Small intestine (tissue), 7 donors: ENCODE measurements at regions not wholly inside any gene's neighbourhood (a gene's known extent, or its start where the extent isn't known, plus 50 kb on each side); places are given as distances from the start of the nearest gene placed in this dataset.
A peak's percentile ranks its signal among the peaks of the same experiment; 100 is the strongest.

Experiments
- DNase-seq, 2 donors: peaks; one replicate each; pipeline versions ENCODE4 v3.0.0 to v3.0.0-alpha.2; 2013
- FAIRE-seq: peaks from 2 replicates; lab custom pipeline; 2012; peaks lifted over from hg19 to GRCh38; lab: Jason Lieb, UNC
- H3K27ac ChIP-seq, 3 donors: one replicate each; pipeline ENCODE4 v1.5.1; 2013; ENCODE audit warnings: low read length in 2 of 3, mild to moderate bottlenecking in 2 of 3, control low read depth in 1 of 3, inconsistent platforms in 1 of 3, low read depth in 1 of 3, moderate library complexity in 1 of 3
- H3K27me3 ChIP-seq, 3 donors: one replicate each; pipeline ENCODE4 v1.6.1; 2013; ENCODE audit warnings: low read length in 3 of 3, inconsistent platforms in 1 of 3; ENCODE audit not compliant: control insufficient read depth in 3 of 3, insufficient read depth in 3 of 3
- H3K36me3 ChIP-seq, 3 donors: one replicate each; pipeline ENCODE4 v1.6.1; 2013; ENCODE audit warnings: low read length in 3 of 3, inconsistent platforms in 1 of 3, low read depth in 1 of 3, mild to moderate bottlenecking in 1 of 3, moderate library complexity in 1 of 3; ENCODE audit not compliant: control insufficient read depth in 3 of 3, insufficient read depth in 2 of 3
- H3K4me1 ChIP-seq, 3 donors: one replicate each; pipeline ENCODE4 v1.6.1; 2013; ENCODE audit warnings: low read length in 2 of 3, inconsistent platforms in 1 of 3, low read depth in 1 of 3, mild to moderate bottlenecking in 1 of 3, moderate library complexity in 1 of 3; ENCODE audit not compliant: control insufficient read depth in 3 of 3, insufficient read depth in 2 of 3
- H3K4me3 ChIP-seq, 3 donors: one replicate each; pipeline ENCODE4 v1.5.1; 2013; ENCODE audit warnings: low read length in 3 of 3, control low read depth in 1 of 3, inconsistent platforms in 1 of 3, low read depth in 1 of 3, mild to moderate bottlenecking in 1 of 3, moderate library complexity in 1 of 3
- H3K9me3 ChIP-seq, 2 donors: one replicate each; pipeline ENCODE4 v1.6.1; 2013; ENCODE audit warnings: low read depth in 1 of 2, low read length in 1 of 2; ENCODE audit not compliant: control insufficient read depth in 2 of 2, insufficient read depth in 1 of 2
- WGBS, 3 donors: extraction: QIAGEN DNeasy Blood & Tissue Kit; methylation state at CpG; one replicate each; pipeline ENCODE4 v1.1.7; 2013; 5-methylcytosine and 5-hydroxymethylcytosine counted together
- donor health status: healthy with polysubstance abuse.
- donor health status: control.
- donor health status: control.
- donor health status: Bipolar disorder and iron deficiency.
- donor health status: healthy.

GRCh38 chr20:48288930-48289507 lies 503.7 kb upstream of the SULF2 start:
- H3K27ac ChIP-seq = no peak overlapping the region
- no peak overlapping the region for H3K4me3 ChIP-seq
- H3K9me3 ChIP-seq = no peaks in the 10 kb centered on the region
- FAIRE-seq (no peak), DNase-seq (no peak)
- no peaks in the 10 kb centered on the region for H3K27me3 ChIP-seq
- H3K36me3 ChIP-seq = no peaks in the 10 kb centered on the region
- 82 to 87% (median 84%) methylated on average over 2 of the region's 2 CpGs for WGBS, 3 donors
- peaks cover 1 to 22% (median 7%) of the 10 kb centered on the region in 3 donors for H3K4me1 ChIP-seq

GRCh38 chr20:48287552-48288170 lies 502.4 kb upstream of the SULF2 start:
- Histone ChIP-seq H3K9me3 (peaks cover 0 to 4% of the 10 kb centered on the region in 2 donors), H3K27ac (no peak overlapping the region), H3K36me3 (no peaks in the 10 kb centered on the region), H3K4me3 (no peak overlapping the region), H3K27me3 (no peaks in the 10 kb centered on the region), H3K4me1 (peaks cover 6 to 27% (median 7%) of the 10 kb centered on the region in 3 donors)
- DNase-seq = no peak
- WGBS, 3 donors = 78 to 88% (median 80%) methylated on average over 6 of the region's 6 CpGs
- no peak for FAIRE-seq

- peak; percentile 67 to 74 for DNase-seq
- H3K9me3 ChIP-seq = peaks cover 0 to 4% of the 10 kb centered on the region in 2 donors
- H3K27me3 ChIP-seq = no peaks in the 10 kb centered on the region
- H3K4me3 ChIP-seq = no peak overlapping the region
- no peaks in the 10 kb centered on the region for H3K36me3 ChIP-seq
- H3K4me1 ChIP-seq = peaks cover 6 to 32% (median 7%) of the 10 kb centered on the region in 3 donors
- H3K27ac ChIP-seq = peak overlapping the region in 1 of 3 donors; percentile 28
- FAIRE-seq = no peak
- WGBS, 3 donors = 7 to 21% (median 21%) methylated on average over 7 of the region's 7 CpGs
These were observed 501.8 kb upstream of the SULF2 start for GRCh38 chr20:48287021-48287494.

GRCh38 chr20:48286601-48287000 lies 501.3 kb upstream of the SULF2 start:
- H3K27me3 ChIP-seq = no peaks in the 10 kb centered on the region
- H3K4me1 ChIP-seq = peaks cover 6 to 32% (median 7%) of the 10 kb centered on the region in 3 donors
- no peaks in the 10 kb centered on the region for H3K36me3 ChIP-seq
- H3K27ac ChIP-seq = peak overlapping the region in 1 of 3 donors; percentile 28
- WGBS, 3 donors = 9 to 53% (median 35%) methylated on average over 1 of the region's 1 CpG
- H3K4me3 ChIP-seq = no peak overlapping the region
- DNase-seq (no peak), FAIRE-seq (no peak)
- H3K9me3 ChIP-seq = peaks cover 0 to 4% of the 10 kb centered on the region in 2 donors

GRCh38 chr20:48285656-48286055 lies 500.4 kb upstream of the SULF2 start:
- Histone ChIP-seq H3K4me3 (no peak overlapping the region), H3K27ac (no peak overlapping the region), H3K27me3 (no peaks in the 10 kb centered on the region), H3K36me3 (no peaks in the 10 kb centered on the region), H3K4me1 (peaks cover 6 to 32% (median 7%) of the 10 kb centered on the region in 3 donors), H3K9me3 (peaks cover 0 to 4% of the 10 kb centered on the region in 2 donors)
- DNase-seq = peak; percentile 56 to 69
- no peak for FAIRE-seq
- 11 to 35% (median 15%) methylated on average over 1 of the region's 1 CpG for WGBS, 3 donors

- H3K9me3 ChIP-seq = peaks cover 0 to 4% of the 10 kb centered on the region in 2 donors
- H3K4me1 ChIP-seq = peaks cover 6 to 32% (median 7%) of the 10 kb centered on the region in 3 donors
- H3K4me3 ChIP-seq = no peak overlapping the region
- no peaks in the 10 kb centered on the region for H3K27me3 ChIP-seq
- no peaks in the 10 kb centered on the region for H3K36me3 ChIP-seq
- no peak overlapping the region for H3K27ac ChIP-seq
- no peak for DNase-seq
- WGBS, 3 donors = 91 to 97% (median 96%) methylated on average over 2 of the region's 2 CpGs
- no peak for FAIRE-seq
These were observed 499.6 kb upstream of the SULF2 start for GRCh38 chr20:48284837-48285236.

- Histone ChIP-seq H3K4me1 (peaks cover 6 to 32% (median 7%) of the 10 kb centered on the region in 3 donors), H3K9me3 (peaks cover 0 to 4% of the 10 kb centered on the region in 2 donors), H3K4me3 (no peak overlapping the region), H3K36me3 (no peaks in the 10 kb centered on the region), H3K27me3 (no peaks in the 10 kb centered on the region), H3K27ac (no peak overlapping the region)
- 64 to 81% (median 68%) methylated on average over 4 of the region's 4 CpGs for WGBS, 3 donors
- DNase-seq (no peak), FAIRE-seq (no peak)
These were observed 499.0 kb upstream of the SULF2 start for GRCh38 chr20:48284315-48284714.

GRCh38 chr20:48283470-48284110 lies 498.3 kb upstream of the SULF2 start:
- Histone ChIP-seq H3K27me3 (no peaks in the 10 kb centered on the region), H3K4me3 (no peak overlapping the region), H3K36me3 (no peaks in the 10 kb centered on the region), H3K9me3 (peaks cover 0 to 4% of the 10 kb centered on the region in 2 donors), H3K27ac (no peak overlapping the region), H3K4me1 (peaks cover 6 to 32% (median 7%) of the 10 kb centered on the region in 3 donors)
- DNase-seq (peak; percentile 40 to 58), FAIRE-seq (no peak)
- WGBS, 3 donors = 26 to 59% (median 28%) methylated on average over 13 of the region's 13 CpGs
